ENCODE measurements at regions not wholly inside any gene's neighbourhood (a gene's known extent, or its start where the extent isn't known, plus 50 kb on each side); places are given as distances from the start of the nearest gene placed in this dataset.
"Not testable (repeated sequence)": the region's sequence is repeated elsewhere in the genome, so short reads cannot be mapped to it uniquely, and the experiment has no call there.

- TF ChIP-seq, protein P1, sequence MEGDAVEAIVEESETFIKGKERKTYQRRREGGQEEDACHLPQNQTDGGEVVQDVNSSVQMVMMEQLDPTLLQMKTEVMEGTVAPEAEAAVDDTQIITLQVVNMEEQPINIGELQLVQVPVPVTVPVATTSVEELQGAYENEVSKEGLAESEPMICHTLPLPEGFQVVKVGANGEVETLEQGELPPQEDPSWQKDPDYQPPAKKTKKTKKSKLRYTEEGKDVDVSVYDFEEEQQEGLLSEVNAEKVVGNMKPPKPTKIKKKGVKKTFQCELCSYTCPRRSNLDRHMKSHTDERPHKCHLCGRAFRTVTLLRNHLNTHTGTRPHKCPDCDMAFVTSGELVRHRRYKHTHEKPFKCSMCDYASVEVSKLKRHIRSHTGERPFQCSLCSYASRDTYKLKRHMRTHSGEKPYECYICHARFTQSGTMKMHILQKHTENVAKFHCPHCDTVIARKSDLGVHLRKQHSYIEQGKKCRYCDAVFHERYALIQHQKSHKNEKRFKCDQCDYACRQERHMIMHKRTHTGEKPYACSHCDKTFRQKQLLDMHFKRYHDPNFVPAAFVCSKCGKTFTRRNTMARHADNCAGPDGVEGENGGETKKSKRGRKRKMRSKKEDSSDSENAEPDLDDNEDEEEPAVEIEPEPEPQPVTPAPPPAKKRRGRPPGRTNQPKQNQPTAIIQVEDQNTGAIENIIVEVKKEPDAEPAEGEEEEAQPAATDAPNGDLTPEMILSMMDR (IDR thresholded peaks at IDR 0.05), result not testable (repeated sequence)
- not testable (repeated sequence) for TF ChIP-seq POLR2A (IDR thresholded peaks at IDR 0.05)
These were observed 485.6 kb downstream of the ACTR3B start for GRCh38 chr7:153245136-153245535.

All from thyroid gland (tissue), 4 donors.